Hepatocyte (in vitro differentiated cells): ENCODE measurements at regions not wholly inside any gene's neighbourhood (a gene's known extent, or its start where the extent isn't known, plus 50 kb on each side); places are given as distances from the start of the nearest gene placed in this dataset.

Experiments
- CTCF ChIP-seq: fragments of 200-600 bp; sonication (generic); IDR thresholded peaks from 2 replicates; pipeline ENCODE4 v1.5.1; 2016; ENCODE audit warnings: antibody characterized with exemption, mild to moderate bottlenecking; ENCODE audit not compliant: poor library complexity
- EZH2 ChIP-seq: fragments of 200-600 bp; sonication (generic); IDR thresholded peaks from 2 replicates; pipeline ENCODE4 v1.6.1; 2016; ENCODE audit warnings: antibody characterized with exemption, mild to moderate bottlenecking, borderline replicate concordance
- EZH2phosphoT487 ChIP-seq: fragments of 200-600 bp; sonication (generic); IDR thresholded peaks from one replicate; pipeline ENCODE4 v1.6.1; 2018; ENCODE audit warnings: antibody characterized with exemption, mild to moderate bottlenecking, low read depth, moderate library complexity; ENCODE audit not compliant: unreplicated experiment, severe bottlenecking

GRCh38 chr9:99511723-99512122 is 289.6 kb downstream of the SEC61B start:
- no peak for TF ChIP-seq CTCF
- TF ChIP-seq EZH2 = no peak
- TF ChIP-seq EZH2phosphoT487 = no peak
